G401 (cell line): ENCODE measurements at regions not wholly inside any gene's neighbourhood (a gene's known extent, or its start where the extent isn't known, plus 50 kb on each side); places are given as distances from the start of the nearest gene placed in this dataset.
"Not testable (repeated sequence)": the region's sequence is repeated elsewhere in the genome, so short reads cannot be mapped to it uniquely, and the experiment has no call there.

Experiments used
- DNase-seq: peaks from one replicate; pipeline ENCODE4 v3.0.0-alpha.2; 2015; ENCODE audit warnings: low spot score
- in situ Hi-C: cut with HindIII; loops from 2 replicates; pipeline ENCODE4 v1.10.0; 2016; ENCODE audit warnings: low sequenced_read_pairs, mixed read lengths

DNA sequence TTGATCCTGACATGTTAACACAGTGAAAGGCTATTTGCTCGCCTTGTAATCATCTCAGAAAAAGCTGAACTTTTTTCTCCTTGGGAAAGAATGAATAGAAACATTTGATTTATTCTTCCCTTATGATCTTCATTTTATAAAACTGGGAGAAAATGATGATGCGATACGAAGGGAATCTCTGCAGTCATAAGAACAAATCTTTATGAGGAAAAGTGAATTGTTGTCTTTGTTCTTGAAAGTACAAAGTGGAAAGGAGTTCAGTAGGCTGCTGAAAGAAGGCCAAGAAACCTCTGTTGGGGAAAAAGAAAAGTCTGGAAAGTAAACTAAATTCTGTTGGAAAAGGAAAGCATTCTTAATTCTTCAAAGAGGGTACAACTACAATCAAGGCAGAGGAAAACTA is 248.8 kb downstream of the NSUN3 start:
- in situ Hi-C loops, result no loop called here
- no peak for DNase-seq

DNA sequence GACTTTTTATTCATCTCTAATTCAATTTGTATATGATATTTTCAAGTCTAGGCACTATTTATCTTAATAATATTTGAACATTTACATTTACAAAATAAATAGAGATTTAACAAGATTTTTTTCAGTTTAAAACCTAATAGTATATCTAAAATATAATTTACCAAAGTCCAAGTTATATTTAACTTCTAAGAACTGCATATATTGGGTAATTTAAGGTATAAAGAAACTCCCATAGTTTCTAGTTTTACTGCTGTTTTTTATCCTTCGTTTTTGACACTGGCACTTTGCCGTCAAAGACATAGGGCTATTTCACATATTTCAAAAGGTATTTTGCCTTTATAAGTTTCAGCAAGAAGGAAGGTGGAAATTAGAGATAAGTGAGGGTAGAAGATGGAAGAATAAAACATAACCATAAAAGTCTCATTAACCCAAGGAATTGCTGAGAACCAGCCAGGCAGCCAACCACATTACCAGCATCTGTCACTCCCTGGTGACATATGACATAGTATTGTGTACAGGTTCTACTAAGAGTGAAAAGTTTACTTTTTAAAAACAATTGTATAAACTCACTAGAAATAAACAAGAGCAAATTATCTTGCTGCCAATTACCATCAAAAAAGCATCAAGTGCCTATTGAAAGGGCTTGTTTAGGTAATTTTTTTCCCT is 251.5 kb downstream of the NSUN3 start:
- in situ Hi-C loops, result no loop called here
- DNase-seq, result no peak

DNA sequence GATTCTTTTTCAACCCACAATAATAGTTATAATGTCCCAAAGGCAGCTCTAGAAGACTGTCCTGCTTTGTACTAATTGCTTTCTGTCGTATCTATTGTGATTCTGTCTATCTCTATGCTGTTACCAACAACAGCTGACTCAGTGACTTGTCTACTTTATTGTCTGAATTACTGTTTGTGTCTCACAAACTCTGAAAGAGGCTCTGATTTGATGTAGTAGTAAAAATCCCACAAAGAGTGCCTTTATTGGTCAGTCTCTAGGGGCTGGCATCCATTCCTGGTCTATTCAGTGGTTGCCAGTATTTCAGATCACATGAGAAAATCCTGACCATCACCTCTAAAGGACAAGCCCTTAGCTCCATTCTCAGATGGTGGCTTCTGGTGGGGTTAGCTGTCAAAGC is 254.2 kb downstream of the NSUN3 start:
- DNase-seq, result no peak
- in situ Hi-C loops, result no loop called here

DNA sequence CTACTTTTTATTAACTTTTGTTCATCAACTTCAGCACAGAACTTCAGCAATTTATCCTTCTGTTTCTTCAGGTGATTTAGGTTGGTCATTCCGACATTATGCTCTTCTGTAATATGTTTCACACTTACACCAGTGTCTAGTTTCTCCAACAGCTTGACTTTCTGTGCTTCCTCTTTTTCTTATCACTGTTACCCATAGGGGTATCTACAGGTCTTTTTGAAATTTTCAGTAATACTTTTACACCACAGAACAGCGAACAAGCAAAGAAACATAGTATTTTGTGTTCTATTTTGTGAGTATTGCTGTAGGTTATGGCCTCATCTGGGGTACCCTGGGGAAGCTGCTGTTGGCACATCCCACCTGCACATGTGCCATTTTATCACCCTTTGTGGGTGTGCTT is 260.7 kb downstream of the NSUN3 start:
- in situ Hi-C loops, result no loop called here
- DNase-seq, result no peak

GRCh38 chr3:94331831-94332230 is 269.0 kb downstream of the NSUN3 start:
- in situ Hi-C loops, result no loop called here
- no peak for DNase-seq

DNA sequence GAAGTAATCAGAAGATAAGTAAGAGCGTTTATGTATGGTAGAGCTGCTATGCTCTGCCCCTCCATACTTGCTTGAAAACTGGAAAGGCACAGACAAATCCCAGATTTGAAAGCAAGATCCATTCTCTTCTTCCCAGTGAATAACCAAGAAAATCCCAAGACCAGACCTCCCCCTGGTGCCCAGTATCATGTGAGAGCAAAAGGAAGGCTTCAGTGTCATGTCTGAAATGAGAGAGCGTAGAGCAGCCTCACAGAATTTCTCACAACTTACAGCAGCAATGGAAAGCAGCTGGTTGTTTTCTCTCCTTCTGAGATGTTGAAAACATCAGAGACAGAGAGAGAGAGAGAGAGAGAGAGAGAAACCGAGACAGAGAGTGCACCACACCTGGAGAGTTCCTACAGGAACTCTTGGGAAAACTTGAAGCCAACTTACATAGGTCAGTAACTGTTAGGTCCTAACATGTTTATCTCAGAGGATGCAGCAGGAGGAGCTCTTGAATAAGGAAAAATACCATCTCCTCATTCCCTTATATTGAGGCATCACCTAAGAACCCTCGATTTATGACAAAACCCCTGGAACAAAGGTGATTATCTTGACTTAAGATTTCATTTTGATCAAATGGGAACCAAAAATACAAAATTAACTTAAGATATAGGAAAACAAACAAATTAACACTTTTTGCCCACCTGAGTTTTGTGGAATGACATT is 273.3 kb downstream of the NSUN3 start:
- in situ Hi-C loops, result no loop called here
- DNase-seq, result peak; percentile 45

DNA sequence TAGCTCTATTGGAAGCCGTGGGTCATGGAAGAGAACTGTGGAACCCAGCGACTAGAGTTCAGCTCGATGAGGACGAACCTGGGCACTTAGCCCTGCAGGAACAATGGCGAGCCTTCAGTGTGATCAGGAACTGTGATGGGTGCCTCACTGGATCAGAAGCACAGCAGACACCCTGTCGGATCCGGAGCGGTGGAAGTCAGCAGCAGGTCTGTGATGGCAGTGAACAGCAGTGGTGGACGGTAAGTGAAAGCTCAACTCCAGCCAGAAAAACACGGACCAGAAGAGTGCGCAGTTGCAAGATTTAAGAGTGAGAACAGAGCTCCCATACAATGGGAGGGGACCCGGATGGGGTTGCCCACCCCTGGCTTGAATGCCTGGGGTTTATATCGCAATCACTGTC is 282.2 kb downstream of the NSUN3 start:
- DNase-seq, result no peak
- in situ Hi-C loops, result no loop called here

DNA sequence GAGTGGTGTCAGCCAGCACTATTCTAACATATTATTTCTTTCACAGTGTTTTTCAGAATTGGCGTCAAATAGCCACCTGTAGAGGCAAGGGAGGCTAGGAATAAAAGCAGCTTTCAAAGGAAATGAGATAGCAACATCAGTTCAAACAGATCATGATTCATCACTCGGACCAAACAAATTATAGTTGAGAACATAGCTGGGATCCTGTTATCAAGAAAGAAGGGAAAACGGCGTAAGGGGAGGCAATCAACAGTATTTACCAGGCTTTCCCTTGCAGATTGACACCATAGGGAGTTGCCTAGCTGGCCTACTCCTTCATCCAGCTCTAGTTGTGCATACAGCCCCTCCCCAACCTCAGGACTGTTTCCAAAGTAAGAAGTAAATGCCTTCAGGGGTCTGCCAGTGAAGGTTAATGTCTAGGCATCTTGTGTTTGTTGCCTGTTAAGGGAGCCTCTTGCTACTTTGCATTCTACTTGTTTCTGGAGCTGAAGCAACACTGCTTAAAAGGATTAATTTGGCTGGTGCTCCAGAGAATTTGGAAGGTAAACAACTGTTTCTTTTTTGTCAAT is 286.5 kb downstream of the NSUN3 start:
- in situ Hi-C loops, result no loop called here
- DNase-seq, result no peak

DNA sequence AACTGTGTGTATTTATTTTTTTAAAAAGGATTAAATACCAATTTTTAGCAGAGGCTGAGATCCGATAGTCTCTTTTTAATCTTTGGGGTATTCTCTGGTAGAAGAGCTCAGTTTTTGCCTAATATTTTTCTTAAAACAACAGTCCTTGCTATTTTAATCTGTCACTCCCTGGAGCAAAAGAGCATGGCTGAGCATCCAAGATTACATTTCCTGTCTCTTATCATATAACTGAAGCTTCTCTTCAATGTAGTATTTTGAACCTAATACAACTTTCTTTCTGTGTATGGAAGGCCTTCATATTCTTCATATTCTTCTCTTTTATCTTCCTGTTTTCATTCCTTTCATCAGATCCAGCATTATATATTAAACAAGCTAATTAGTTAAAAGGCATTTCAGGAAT is 293.7 kb downstream of the NSUN3 start:
- no peak for DNase-seq
- in situ Hi-C loops, result no loop called here

DNA sequence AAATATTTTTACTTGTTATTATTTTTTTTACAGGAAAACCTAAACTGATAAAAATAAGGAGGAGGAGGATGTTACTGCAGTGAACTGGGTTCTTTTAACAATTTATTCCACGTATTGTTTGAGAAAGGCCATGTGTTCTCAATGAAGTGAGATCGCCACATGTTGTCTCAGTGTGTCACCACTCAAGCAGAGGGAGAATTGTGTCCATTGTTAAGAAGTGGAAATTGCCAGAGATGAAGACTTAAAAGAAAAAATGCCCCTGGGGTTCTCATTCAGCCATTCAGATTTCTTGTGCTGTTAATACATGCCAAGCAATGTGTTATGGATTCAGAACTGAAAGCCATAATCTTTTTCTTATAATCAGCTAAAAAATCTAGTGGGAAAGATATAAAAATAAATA is 297.1 kb downstream of the NSUN3 start:
- in situ Hi-C loops, result no loop called here
- no peak for DNase-seq

DNA sequence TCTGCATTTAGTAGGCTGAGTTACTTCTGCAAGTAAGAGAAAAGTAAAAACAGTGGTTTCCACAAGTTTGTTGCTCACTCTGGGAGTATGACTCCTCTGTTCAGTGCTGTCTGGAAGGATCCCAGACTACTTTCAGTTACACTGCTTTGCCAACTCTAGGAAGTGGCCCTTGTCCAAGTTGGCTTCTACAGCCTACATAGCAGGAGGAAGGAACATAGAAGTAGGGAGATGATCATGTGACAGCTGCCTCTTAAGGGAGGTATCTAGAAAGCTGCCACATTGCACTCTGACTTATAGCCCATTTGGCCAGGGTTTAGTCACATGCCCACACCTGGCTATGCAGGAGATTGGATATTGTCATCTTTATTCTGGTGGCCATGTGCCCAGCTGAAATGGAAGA is 298.1 kb downstream of the NSUN3 start:
- DNase-seq, result peak; percentile 65
- in situ Hi-C loops, result no loop called here

GRCh38 chr3:94362393-94362792 is 299.5 kb downstream of the NSUN3 start:
- DNase-seq, result no peak
- in situ Hi-C loops, result no loop called here

DNA sequence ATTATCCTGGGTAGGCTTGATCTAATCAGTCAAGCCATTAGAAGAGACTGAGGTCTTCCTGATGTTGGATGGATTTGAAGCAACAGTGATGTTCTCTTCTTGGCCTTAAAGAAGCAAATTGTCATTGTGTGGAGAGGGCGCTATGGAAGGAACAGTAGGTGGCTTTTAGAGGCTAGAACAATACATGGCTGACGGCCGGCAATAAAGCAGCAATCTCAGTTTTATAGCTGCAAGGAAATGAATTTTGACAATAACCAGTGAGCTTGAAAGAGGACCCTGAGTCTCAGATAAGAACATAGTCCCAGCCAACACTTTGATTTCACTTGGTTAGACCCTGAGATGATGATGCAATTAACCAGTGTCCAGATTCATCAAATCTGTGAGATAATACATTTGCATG is 302.1 kb downstream of the NSUN3 start:
- in situ Hi-C loops, result no loop called here
- DNase-seq, result no peak

- no peak for DNase-seq
- in situ Hi-C loops, result no loop called here
Measured at GRCh38 chr3:94372026-94372425, 309.2 kb downstream of the NSUN3 start.

DNA sequence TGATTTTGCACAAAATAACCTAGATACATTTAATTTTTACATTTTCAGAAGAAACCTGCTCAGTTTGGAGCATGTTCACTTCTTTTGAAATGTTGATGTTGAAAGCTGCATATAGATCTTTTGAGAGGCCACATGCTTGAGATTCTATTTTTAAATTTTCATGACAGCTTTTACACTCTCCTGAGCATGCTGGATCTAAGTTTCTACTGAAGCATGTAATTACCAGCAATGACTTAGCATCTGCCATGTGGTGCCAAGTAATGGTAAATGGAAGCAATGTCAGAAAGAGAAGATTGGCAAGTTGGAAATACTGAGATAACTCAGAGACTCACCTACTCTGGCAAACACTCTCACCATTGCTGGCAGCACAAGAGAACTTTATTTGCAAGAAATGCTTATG is 310.6 kb downstream of the NSUN3 start:
- in situ Hi-C loops, result no loop called here

DNA sequence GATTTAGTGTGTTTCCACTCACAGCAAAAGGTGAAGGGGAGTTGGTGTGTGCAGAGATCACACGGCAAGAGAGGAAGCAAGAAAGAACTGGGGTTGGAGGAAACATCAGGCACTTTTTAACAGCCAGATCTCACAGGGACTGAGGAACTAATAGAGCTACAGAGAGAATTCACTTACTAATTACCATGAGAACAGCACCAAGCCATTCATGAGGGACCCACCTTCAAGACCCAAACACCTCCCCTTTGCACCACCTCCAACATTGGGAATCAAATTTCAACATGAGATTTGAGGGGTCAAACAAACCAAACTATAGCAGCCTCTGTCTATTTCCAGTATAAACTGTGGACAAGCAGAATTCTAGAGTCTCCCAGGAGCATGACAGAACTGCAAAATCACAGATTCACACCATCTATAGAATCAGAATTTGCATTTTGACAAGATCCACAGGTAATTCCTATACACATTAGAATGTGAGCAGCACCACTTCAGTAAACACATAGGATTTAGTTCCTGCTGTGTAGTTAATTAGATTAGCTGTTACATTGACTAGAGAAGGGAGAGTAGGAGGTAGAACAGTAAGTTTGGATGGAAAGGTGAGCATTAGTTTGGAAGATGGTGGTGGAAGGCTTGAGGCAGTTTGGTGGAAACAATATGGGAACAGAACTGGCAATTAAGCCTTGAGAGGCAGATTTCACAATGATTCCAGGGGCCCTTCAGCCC is 311.7 kb downstream of the NSUN3 start:
- in situ Hi-C loops, result no loop called here
- DNase-seq, result no peak

More for the DNA sequence above, 310.6 kb downstream of the NSUN3 start:
- peak; percentile 43 for DNase-seq

GRCh38 chr3:94377123-94377696 is 314.3 kb downstream of the NSUN3 start:
- DNase-seq, in situ Hi-C loops: not testable (repeated sequence)

DNA sequence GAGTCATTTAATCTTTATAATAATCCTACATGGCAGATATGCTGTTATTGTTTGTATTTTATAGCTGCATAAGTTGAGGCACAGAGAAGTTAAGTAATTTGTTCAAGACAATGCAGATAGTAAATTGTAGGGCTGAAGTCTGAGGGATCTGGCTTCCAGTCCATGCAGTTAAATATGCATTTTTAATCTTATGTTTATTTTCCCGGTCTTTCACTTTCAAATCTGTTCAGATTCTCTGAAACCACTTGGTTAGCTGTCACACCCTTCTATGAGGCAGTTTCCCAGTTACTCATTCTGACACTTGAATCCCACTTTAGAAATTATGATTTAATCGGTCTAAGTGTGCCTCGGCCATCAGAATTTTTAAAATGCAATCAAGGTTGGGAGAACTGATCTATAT is 315.0 kb downstream of the NSUN3 start:
- DNase-seq, in situ Hi-C loops: not testable (repeated sequence)

DNA sequence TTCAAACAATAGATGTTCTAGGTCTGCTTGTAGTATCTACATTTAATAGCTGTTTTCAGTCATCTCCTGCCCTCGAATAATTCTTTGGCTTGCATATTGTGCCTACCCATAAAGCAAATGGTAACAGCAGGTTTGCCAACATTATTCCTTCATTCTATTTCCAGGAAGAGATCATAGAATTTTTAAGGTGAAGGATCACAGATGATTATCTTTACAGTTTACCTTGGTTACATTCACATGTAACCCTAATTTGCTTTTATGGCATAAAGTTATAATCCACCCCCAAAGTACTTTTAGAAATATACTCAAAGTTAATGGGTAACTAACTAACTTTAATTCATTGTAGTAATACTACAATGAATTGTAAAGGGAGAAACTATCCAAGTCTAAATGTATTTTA is 315.5 kb downstream of the NSUN3 start:
- in situ Hi-C loops, result no loop called here
- DNase-seq, result no peak

DNA sequence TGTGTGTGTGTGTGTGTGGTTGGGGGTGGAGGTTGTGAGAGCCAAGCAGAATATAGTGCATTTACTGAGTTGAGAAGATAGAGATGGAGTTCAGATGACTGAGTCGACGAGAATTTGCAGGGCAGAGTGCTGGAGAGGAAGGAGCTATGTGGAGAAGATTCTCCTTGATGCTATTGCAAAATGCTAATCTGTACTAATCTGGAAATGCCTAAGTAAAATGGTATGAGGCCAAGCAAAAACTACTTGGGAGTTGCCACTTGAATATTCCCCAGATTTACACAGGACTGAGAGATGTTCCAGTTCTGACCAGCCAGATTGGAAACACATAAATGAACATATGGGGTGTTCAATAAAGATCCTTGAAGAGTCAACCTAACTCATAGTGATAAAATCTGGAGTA is 316.4 kb downstream of the NSUN3 start:
- in situ Hi-C loops, result no loop called here
- no peak for DNase-seq
